Progenitor cell of endocrine pancreas (in vitro differentiated cells): ENCODE measurements at regions not wholly inside any gene's neighbourhood (a gene's known extent, or its start where the extent isn't known, plus 50 kb on each side); places are given as distances from the start of the nearest gene placed in this dataset.
"Not testable (repeated sequence)": the region's sequence is repeated elsewhere in the genome, so short reads cannot be mapped to it uniquely, and the experiment has no call there.

ENCODE experiments used
- DNase-seq: peaks from one replicate; pipeline ENCODE4 v3.0.0; 2021; ENCODE audit warnings: low spot score; ENCODE audit not compliant: unreplicated experiment
- H3K27ac Mint-ChIP-seq: 2 replicates; pipeline ENCODE4 v1.8.0; 2021; ENCODE audit warnings: mild to moderate bottlenecking, moderate library complexity, mixed read lengths
- H3K27me3 Mint-ChIP-seq: 2 replicates; pipeline ENCODE4 v1.8.0; 2021; ENCODE audit warnings: mixed read lengths
- H3K36me3 Mint-ChIP-seq: 2 replicates; pipeline ENCODE4 v1.8.0; 2022; ENCODE audit warnings: mixed read lengths; ENCODE audit not compliant: insufficient read depth
- H3K4me1 Mint-ChIP-seq: 2 replicates; pipeline ENCODE4 v1.8.0; 2021; ENCODE audit warnings: low read depth, mixed read lengths
- H3K4me3 Mint-ChIP-seq: 2 replicates; pipeline ENCODE4 v1.8.0; 2021; ENCODE audit warnings: low read depth, mild to moderate bottlenecking, moderate library complexity, mixed read lengths
- H3K9me3 Mint-ChIP-seq: 2 replicates; pipeline ENCODE4 v1.8.0; 2021; ENCODE audit warnings: low read depth, mixed read lengths
- CTCF ChIP-seq: fragments of 200-600 bp; sonication (generic); IDR thresholded peaks from one replicate; pipeline ENCODE4 v1.5.0; 2021; ENCODE audit warnings: antibody characterized with exemption, mild to moderate bottlenecking; ENCODE audit not compliant: unreplicated experiment

- Mint-ChIP-seq H3K27me3 (peaks cover 20% of the 10 kb centered on the region), H3K4me1 (no peaks in the 10 kb centered on the region), H3K4me3 (no peak overlapping the region), H3K36me3 (no peaks in the 10 kb centered on the region), H3K27ac (no peak overlapping the region), H3K9me3 (no peaks in the 10 kb centered on the region)
- DNase-seq: no peak
- TF ChIP-seq CTCF: no peak
These were observed 56.3 kb upstream of the CD93 start for GRCh38 chr20:23142162-23143050.

- Mint-ChIP-seq H3K4me3 (no peak overlapping the region), H3K36me3 (no peaks in the 10 kb centered on the region), H3K4me1 (no peaks in the 10 kb centered on the region), H3K27me3 (peaks cover 20% of the 10 kb centered on the region), H3K27ac (no peak overlapping the region), H3K9me3 (no peaks in the 10 kb centered on the region)
- TF ChIP-seq CTCF: no peak
- DNase-seq: no peak
These were observed 55.5 kb upstream of the CD93 start for GRCh38 chr20:23141450-23142161.

GRCh38 chr20:23140991-23141390, 54.9 kb upstream of the CD93 start:
- Mint-ChIP-seq H3K4me3 (no peak overlapping the region), H3K27me3 (peaks cover 18% of the 10 kb centered on the region), H3K27ac (no peak overlapping the region), H3K4me1 (no peaks in the 10 kb centered on the region), H3K9me3 (no peaks in the 10 kb centered on the region), H3K36me3 (no peaks in the 10 kb centered on the region)
- TF ChIP-seq CTCF: no peak
- DNase-seq: no peak

GRCh38 chr20:23139984-23140383, 53.9 kb upstream of the CD93 start:
- peaks cover 13% of the 10 kb centered on the region for H3K27me3 Mint-ChIP-seq
- H3K9me3 Mint-ChIP-seq, H3K4me3 Mint-ChIP-seq: not testable (repeated sequence)

GRCh38 chr20:23139524-23139923, 53.4 kb upstream of the CD93 start:
- Mint-ChIP-seq H3K27me3 (peaks cover 9% of the 10 kb centered on the region), H3K27ac (no peak overlapping the region), H3K4me3 (no peak overlapping the region), H3K4me1 (no peaks in the 10 kb centered on the region), H3K36me3 (no peaks in the 10 kb centered on the region), H3K9me3 (no peaks in the 10 kb centered on the region)
- no peak for TF ChIP-seq CTCF
- no peak for DNase-seq

More at GRCh38 chr20:23139984-23140383, 53.9 kb upstream of the CD93 start:
- not testable (repeated sequence) for H3K36me3 Mint-ChIP-seq, H3K27ac Mint-ChIP-seq, H3K4me1 Mint-ChIP-seq, DNase-seq
